Smooth muscle cell (in vitro differentiated cells): ENCODE measurements at regions not wholly inside any gene's neighbourhood (a gene's known extent, or its start where the extent isn't known, plus 50 kb on each side); places are given as distances from the start of the nearest gene placed in this dataset.

Source experiments
- DNase-seq: peaks from one replicate; lab custom pipeline; 2025; ENCODE audit not compliant: unreplicated experiment; lab: John Stamatoyannopoulos, UW
- H2AFZ ChIP-seq: fragments of 200-600 bp; sonication (generic); 2 replicates; pipeline ENCODE4 v1.6.0; 2016; ENCODE audit warnings: antibody characterized with exemption, low read depth, mild to moderate bottlenecking
- H3F3A ChIP-seq: fragments of 200-600 bp; sonication (generic); 2 replicates; pipeline ENCODE4 v1.6.0; 2017; ENCODE audit warnings: antibody characterized with exemption, low read depth
- H3K27ac ChIP-seq: fragments of 200-600 bp; sonication (generic); 2 replicates; pipeline ENCODE4 v1.5.1; 2016; ENCODE audit warnings: low read depth, mild to moderate bottlenecking
- H3K27me3 ChIP-seq: fragments of 200-600 bp; sonication (generic); 2 replicates; pipeline ENCODE4 v1.6.1; 2016; ENCODE audit warnings: low read depth, mild to moderate bottlenecking
- H3K36me3 ChIP-seq: fragments of 200-600 bp; sonication (generic); 2 replicates; pipeline ENCODE4 v1.5.1; 2016; ENCODE audit warnings: low read depth
- H3K4me1 ChIP-seq: fragments of 200-600 bp; sonication (generic); 2 replicates; pipeline ENCODE4 v1.5.1; 2016; ENCODE audit warnings: low read depth
- H3K4me2 ChIP-seq: fragments of 200-600 bp; sonication (generic); 2 replicates; pipeline ENCODE4 v1.6.0; 2016; ENCODE audit warnings: mild to moderate bottlenecking
- H3K4me3 ChIP-seq: fragments of 200-600 bp; sonication (generic); 2 replicates; pipeline ENCODE4 v1.5.1; 2016; ENCODE audit warnings: mild to moderate bottlenecking
- H3K79me2 ChIP-seq: fragments of 200-600 bp; sonication (generic); 2 replicates; pipeline ENCODE4 v1.6.0; 2016; ENCODE audit warnings: low read depth, mild to moderate bottlenecking
- H3K9ac ChIP-seq: fragments of 200-600 bp; sonication (generic); 2 replicates; pipeline ENCODE4 v1.6.0; 2016; ENCODE audit warnings: low read depth
- H3K9me3 ChIP-seq: fragments of 200-600 bp; sonication (generic); replicated peaks from 2 replicates; pipeline ENCODE4 v1.5.1; 2016; ENCODE audit warnings: low read depth
- H4K20me1 ChIP-seq: fragments of 200-600 bp; sonication (generic); 2 replicates; pipeline ENCODE4 v1.6.0; 2016; ENCODE audit warnings: low read depth
- CTCF ChIP-seq: fragments of 200-600 bp; sonication (generic); IDR thresholded peaks from 2 replicates; pipeline ENCODE4 v1.5.1; 2017; ENCODE audit warnings: borderline replicate concordance, mild to moderate bottlenecking, antibody characterized with exemption; ENCODE audit not compliant: insufficient read depth, poor library complexity, severe bottlenecking
- WGBS: methylation state at CpG from one replicate; pipeline ENCODE4 v1.1.7; 2016; ENCODE audit warnings: low lambda C conversion rate; 5-methylcytosine and 5-hydroxymethylcytosine counted together

- Histone ChIP-seq H3K4me3 (no peak overlapping the region), H3F3A (peaks cover 7% of the 10 kb centered on the region), H3K27ac (peak overlapping the region; percentile 92), H4K20me1 (no peaks in the 10 kb centered on the region), H3K9ac (peak overlapping the region; percentile 15), H3K36me3 (no peaks in the 10 kb centered on the region), H3K27me3 (no peaks in the 10 kb centered on the region), H3K4me1 (peaks cover 17% of the 10 kb centered on the region), H3K9me3 (no peaks in the 10 kb centered on the region), H3K4me2 (peak overlapping the region; percentile 66), H2AFZ (no peak overlapping the region), H3K79me2 (no peaks in the 10 kb centered on the region)
- DNase-seq, result no peak
- WGBS, result 11% methylated on average over 3 of the region's 3 CpGs
- TF ChIP-seq CTCF, result no peak
Measured at GRCh38 chr21:28771790-28772501, 220.7 kb downstream of the LTN1 start.

- H3K4me1 ChIP-seq, result peaks cover 17% of the 10 kb centered on the region
- no peak for TF ChIP-seq CTCF
- H3K4me3 ChIP-seq, result no peak overlapping the region
- peak overlapping the region; percentile 66 for H3K4me2 ChIP-seq
- no peaks in the 10 kb centered on the region for H3K36me3 ChIP-seq
- peak overlapping the region; percentile 15 for H3K9ac ChIP-seq
- DNase-seq, result no peak
- peak overlapping the region; percentile 92 for H3K27ac ChIP-seq
- H2AFZ ChIP-seq, result no peak overlapping the region
- H4K20me1 ChIP-seq, result no peaks in the 10 kb centered on the region
- H3K9me3 ChIP-seq, result no peaks in the 10 kb centered on the region
- no peaks in the 10 kb centered on the region for H3K79me2 ChIP-seq
- no peaks in the 10 kb centered on the region for H3K27me3 ChIP-seq
- H3F3A ChIP-seq, result peaks cover 3% of the 10 kb centered on the region
- 59% methylated on average over 5 of the region's 5 CpGs for WGBS
Measured at GRCh38 chr21:28770867-28771661, 221.6 kb downstream of the LTN1 start.

GRCh38 chr21:28769683-28770082 is 223.0 kb downstream of the LTN1 start:
- H3K27ac ChIP-seq, result peak overlapping the region; percentile 92
- peaks cover 12% of the 10 kb centered on the region for H3K4me1 ChIP-seq
- DNase-seq, result no peak
- H3K27me3 ChIP-seq, result no peaks in the 10 kb centered on the region
- H3K79me2 ChIP-seq, result no peaks in the 10 kb centered on the region
- peak overlapping the region; percentile 6 for H3K9ac ChIP-seq
- peaks cover 3% of the 10 kb centered on the region for H3F3A ChIP-seq
- no peaks in the 10 kb centered on the region for H4K20me1 ChIP-seq
- peak overlapping the region; percentile 15 for H3K4me2 ChIP-seq
- no peak overlapping the region for H3K4me3 ChIP-seq
- no peaks in the 10 kb centered on the region for H3K9me3 ChIP-seq
- TF ChIP-seq CTCF, result no peak
- no peaks in the 10 kb centered on the region for H3K36me3 ChIP-seq
- no peak overlapping the region for H2AFZ ChIP-seq
